Ovary (tissue), 7 donors: ENCODE measurements at regions not wholly inside any gene's neighbourhood (a gene's known extent, or its start where the extent isn't known, plus 50 kb on each side); places are given as distances from the start of the nearest gene placed in this dataset.

Experiments used
- DNase-seq, 5 donors: peaks; one replicate each; pipeline ENCODE4 v3.0.0-alpha.2; 2019 to 2020
- H3K27ac ChIP-seq, 2 donors: fragments of 200-600 bp; one replicate each; pipeline versions ENCODE4 v1.5.1 to v1.8.0; 2019 to 2022
- H3K27me3 ChIP-seq: fragments of 200-600 bp; one replicate; pipeline ENCODE4 v1.8.0; 2022
- H3K36me3 ChIP-seq: fragments of 200-600 bp; sonication (generic); one replicate; pipeline ENCODE4 v1.5.1; 2019
- H3K4me1 ChIP-seq: one replicate; pipeline ENCODE4 v1.8.1; 2013; ENCODE audit warnings: mild to moderate bottlenecking, moderate library complexity; ENCODE audit not compliant: insufficient read depth
- H3K4me3 ChIP-seq: fragments of 200-600 bp; sonication (generic); one replicate; pipeline ENCODE4 v1.5.1; 2017
- H3K9me3 ChIP-seq, 2 donors: fragments of 200-600 bp in 1 of 2; sonication (generic) in 1 of 2; one replicate each; pipeline versions ENCODE4 v1.5.1 to v1.8.1; 2013 to 2019; ENCODE audit warnings: mild to moderate bottlenecking in 1 of 2, moderate library complexity in 1 of 2
- EP300 ChIP-seq: sonication (generic); formaldehyde crosslinking; IDR thresholded peaks from one replicate; pipeline ENCODE4 v1.6.1; 2017; ENCODE audit warnings: antibody characterized with exemption
- POLR2A ChIP-seq: fragments of 450-650 bp; IDR thresholded peaks from one replicate; pipeline ENCODE4 v1.6.1; 2017; ENCODE audit warnings: antibody characterized with exemption, mild to moderate bottlenecking, moderate library complexity
- WGBS, 3 donors: extraction: QIAGEN DNeasy Blood & Tissue Kit in 1 of 3; methylation state at CpG; one replicate each; pipeline versions ENCODE4 v1.1.5 to v1.1.7; 2013 to 2017; 5-methylcytosine and 5-hydroxymethylcytosine counted together
- intact Hi-C, 4 donors: fragments of 100-400 bp; cut with DNase I; formaldehyde crosslinking; loops; one replicate each; pipeline versions ENCODE4 v1.11.0 to v1.15.1; 2022 to 2023
- TF ChIP-seq, protein P1 (sequence below), 3 donors: fragments of 450-650 bp in 2 of 3; fragments of 200-600 bp in 1 of 3; IDR thresholded peaks; one replicate each; pipeline versions ENCODE4 v1.5.1 to v1.8.0; 2016 to 2022; ENCODE audit warnings: antibody characterized with exemption in 3 of 3, mild to moderate bottlenecking in 1 of 3
- donor health status: DM: no; HTN: no; CAD: no; lungs with moderate emphysema.
- donor health status: DM: no; HTN: no; CAD: no.
- donor health status: Bipolar disorder and iron deficiency.
- donor health status: DM: no; HTN: no; CAD: no.
- donor health status: DM: yes; HTN: yes; CAD: no.

DNA sequence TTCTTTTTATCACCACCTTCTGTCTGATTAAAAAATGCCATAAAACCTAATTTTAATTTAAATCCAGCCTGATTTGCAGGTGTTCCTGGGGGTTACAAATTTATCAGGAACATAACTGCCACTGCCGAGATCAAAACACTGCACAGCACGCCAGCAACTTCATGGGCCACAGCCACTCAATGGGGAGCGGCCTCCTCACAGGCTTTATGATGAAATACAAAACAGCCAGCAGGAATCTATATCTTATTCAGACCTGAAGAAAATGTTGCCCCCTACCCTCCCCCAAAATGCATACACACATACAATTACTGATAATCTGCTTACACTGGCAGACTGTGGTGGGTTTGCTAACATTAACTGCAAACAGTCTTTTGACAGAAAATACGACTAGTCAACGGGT lies 151.7 kb upstream of the POU5F2 start:
- Histone ChIP-seq H3K4me3 (no peak overlapping the region), H3K4me1 (no peaks in the 10 kb centered on the region), H3K36me3 (no peaks in the 10 kb centered on the region), H3K27ac (no peak overlapping the region), H3K9me3 (no peaks in the 10 kb centered on the region), H3K27me3 (no peaks in the 10 kb centered on the region)
- intact Hi-C loops: no loop called here
- WGBS, 3 donors: 97 to 98% (median 98%) methylated on average over 5 of the region's 5 CpGs
- no peak for DNase-seq
- TF ChIP-seq, protein P1, sequence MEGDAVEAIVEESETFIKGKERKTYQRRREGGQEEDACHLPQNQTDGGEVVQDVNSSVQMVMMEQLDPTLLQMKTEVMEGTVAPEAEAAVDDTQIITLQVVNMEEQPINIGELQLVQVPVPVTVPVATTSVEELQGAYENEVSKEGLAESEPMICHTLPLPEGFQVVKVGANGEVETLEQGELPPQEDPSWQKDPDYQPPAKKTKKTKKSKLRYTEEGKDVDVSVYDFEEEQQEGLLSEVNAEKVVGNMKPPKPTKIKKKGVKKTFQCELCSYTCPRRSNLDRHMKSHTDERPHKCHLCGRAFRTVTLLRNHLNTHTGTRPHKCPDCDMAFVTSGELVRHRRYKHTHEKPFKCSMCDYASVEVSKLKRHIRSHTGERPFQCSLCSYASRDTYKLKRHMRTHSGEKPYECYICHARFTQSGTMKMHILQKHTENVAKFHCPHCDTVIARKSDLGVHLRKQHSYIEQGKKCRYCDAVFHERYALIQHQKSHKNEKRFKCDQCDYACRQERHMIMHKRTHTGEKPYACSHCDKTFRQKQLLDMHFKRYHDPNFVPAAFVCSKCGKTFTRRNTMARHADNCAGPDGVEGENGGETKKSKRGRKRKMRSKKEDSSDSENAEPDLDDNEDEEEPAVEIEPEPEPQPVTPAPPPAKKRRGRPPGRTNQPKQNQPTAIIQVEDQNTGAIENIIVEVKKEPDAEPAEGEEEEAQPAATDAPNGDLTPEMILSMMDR (IDR thresholded peaks at IDR 0.05): no peak
- no peak for TF ChIP-seq POLR2A

DNA sequence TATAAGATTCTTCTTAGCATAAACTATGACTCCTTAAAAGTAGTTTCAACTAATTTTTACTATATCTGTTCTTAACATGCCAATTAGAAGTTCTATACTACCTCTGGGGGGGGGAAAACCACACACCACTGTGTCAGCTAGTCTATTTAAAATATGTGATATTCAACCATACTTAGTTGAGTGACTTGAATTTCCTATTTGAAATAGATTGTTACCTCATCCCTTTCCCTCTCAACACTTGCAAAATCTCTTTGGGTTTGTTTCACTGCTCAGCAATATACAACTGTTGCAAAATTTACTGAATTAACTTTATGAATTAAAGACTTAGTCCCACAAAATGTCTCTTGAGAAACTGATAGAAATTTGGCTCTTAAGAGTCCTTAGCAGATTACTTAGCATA lies 151.1 kb upstream of the POU5F2 start:
- TF ChIP-seq POLR2A: no peak
- TF ChIP-seq, protein P1 (IDR thresholded peaks at IDR 0.05): no peak
- Histone ChIP-seq H3K4me1 (no peaks in the 10 kb centered on the region), H3K9me3 (no peaks in the 10 kb centered on the region), H3K27me3 (no peaks in the 10 kb centered on the region), H3K27ac (no peak overlapping the region), H3K4me3 (no peak overlapping the region), H3K36me3 (no peaks in the 10 kb centered on the region)
- DNase-seq: no peak
- intact Hi-C loops: no loop called here

DNA sequence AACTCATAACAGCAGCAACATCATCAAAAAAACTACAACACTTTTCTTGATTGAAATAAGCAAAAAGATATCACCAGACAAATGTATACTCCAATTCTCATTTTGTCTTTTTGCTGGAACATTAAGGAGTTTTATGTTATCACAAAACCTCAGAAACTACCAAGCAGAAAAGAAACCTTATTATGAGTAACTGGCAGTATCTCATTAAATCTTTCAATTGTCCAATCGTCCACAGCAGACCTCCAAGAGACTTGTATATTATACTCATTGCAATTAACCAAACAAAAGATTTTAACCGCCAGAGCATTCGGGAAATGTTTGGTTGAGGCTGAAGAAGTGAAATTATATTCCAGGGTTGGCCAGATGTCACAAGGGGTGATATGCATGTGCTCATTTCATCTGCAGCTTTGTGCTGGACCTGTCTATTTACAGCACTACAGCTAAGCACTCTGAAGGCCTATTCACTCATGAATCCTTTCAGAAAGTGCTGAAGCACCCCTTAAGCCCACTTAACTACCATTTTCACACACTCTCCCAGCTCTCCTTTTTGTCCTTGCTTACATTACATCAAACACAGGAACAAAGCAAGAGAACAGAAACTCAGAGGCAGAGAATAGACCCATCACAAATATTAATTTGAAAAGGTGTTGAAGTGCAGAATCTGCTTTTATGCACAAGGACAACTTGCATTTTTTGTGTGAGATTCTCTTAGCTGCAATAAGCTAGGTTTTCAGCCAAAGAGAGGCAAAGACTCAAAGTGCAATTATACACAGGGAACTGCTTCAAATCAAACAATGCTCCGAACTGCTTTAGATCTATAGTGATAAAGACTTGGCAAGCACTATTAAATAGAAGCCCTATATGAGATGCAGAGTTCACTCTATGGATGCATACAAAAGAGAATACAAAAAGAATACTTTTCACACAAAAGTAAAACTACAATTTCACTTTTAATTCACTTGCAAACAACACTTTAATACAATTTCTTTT lies 150.4 kb upstream of the POU5F2 start:
- Histone ChIP-seq H3K9me3 (no peaks in the 10 kb centered on the region), H3K36me3 (no peaks in the 10 kb centered on the region), H3K4me3 (no peak overlapping the region), H3K4me1 (no peaks in the 10 kb centered on the region), H3K27ac (no peak overlapping the region), H3K27me3 (no peaks in the 10 kb centered on the region)
- DNase-seq: no peak
- intact Hi-C loops: no loop called here
- TF ChIP-seq EP300 (no peak), POLR2A (no peak)
- TF ChIP-seq, protein P1 (IDR thresholded peaks at IDR 0.05): no peak
- 68 to 73% (median 70%) methylated on average over 4 of the region's 4 CpGs for WGBS, 3 donors

DNA sequence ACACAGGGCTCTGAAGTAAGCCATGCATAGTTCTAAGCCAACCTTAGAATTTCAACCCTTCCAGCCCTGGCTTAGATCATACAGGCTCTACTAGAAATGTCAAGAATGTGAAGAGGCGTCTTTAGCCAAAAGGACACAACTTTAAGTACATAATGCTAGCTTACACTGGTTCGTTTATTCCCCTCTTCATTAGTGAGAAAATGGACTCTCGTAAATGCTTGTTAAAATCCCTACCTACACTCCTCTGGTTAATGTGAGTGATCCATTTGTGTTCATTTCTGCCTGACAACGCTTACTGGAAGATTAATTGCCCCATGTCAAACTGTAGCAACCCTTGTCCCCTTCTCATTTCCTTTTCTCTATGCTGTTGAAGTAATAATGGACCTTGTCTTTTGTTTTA lies 149.3 kb upstream of the POU5F2 start:
- intact Hi-C loops: no loop called here
- Histone ChIP-seq H3K27ac (no peak overlapping the region), H3K9me3 (no peaks in the 10 kb centered on the region), H3K4me1 (no peaks in the 10 kb centered on the region), H3K4me3 (no peak overlapping the region), H3K27me3 (no peaks in the 10 kb centered on the region), H3K36me3 (no peaks in the 10 kb centered on the region)
- DNase-seq: no peak
- TF ChIP-seq, protein P1 (IDR thresholded peaks at IDR 0.05): no peak
- TF ChIP-seq POLR2A (no peak), EP300 (no peak)
- 70 to 86% (median 79%) methylated on average over 4 of the region's 4 CpGs for WGBS, 3 donors
